Naive thymus-derived CD4-positive, alpha-beta T cell (primary cell): ENCODE measurements at regions not wholly inside any gene's neighbourhood (a gene's known extent, or its start where the extent isn't known, plus 50 kb on each side); places are given as distances from the start of the nearest gene placed in this dataset.

Source experiments
- ATAC-seq: fragments of 150-1000 bp; cut with Tn5 transposase; 2 replicates; pipeline ENCODE4 v1.10.0; 2021; ENCODE audit warnings: mild to moderate bottlenecking, moderate library complexity
- CTCF ChIA-PET: fragments of 350-600 bp; sonication (Branson Sonifier 250); formaldehyde crosslinking; loops from one replicate; lab custom pipeline; 2021; ENCODE audit warnings: antibody characterized with exemption; lab: Charles Lee
- POLR2A ChIA-PET: fragments of 350-600 bp; sonication (Branson Sonifier 250); formaldehyde crosslinking; loops from one replicate; lab custom pipeline; 2021; ENCODE audit warnings: antibody characterized with exemption, inconsistent platforms; lab: Charles Lee
- DNase-seq, 9 donors: peaks; one replicate each; pipeline versions ENCODE4 v3.0.0 to v3.0.0-alpha.2; 2020 to 2022; ENCODE audit warnings: mixed read lengths in 1 of 9
- H3K27ac ChIP-seq: one replicate; pipeline ENCODE4 v1.7.0; 2013; ENCODE audit warnings: mild to moderate bottlenecking, low read depth, low read length, moderate library complexity
- H3K27me3 ChIP-seq, 2 donors: one replicate each; pipeline ENCODE4 v1.7.0; 2013; ENCODE audit warnings: low read length in 2 of 2, mild to moderate bottlenecking in 2 of 2, moderate library complexity in 2 of 2; ENCODE audit not compliant: control insufficient read depth in 2 of 2, insufficient read depth in 2 of 2
- H3K36me3 ChIP-seq, 3 experiments: 1 replicate in 2 of 3; 2 replicates in 1 of 3; pipeline ENCODE4 v1.7.0; 2013; ENCODE audit warnings: low read length in 3 of 3, mild to moderate bottlenecking in 3 of 3, moderate library complexity in 1 of 3; ENCODE audit not compliant: insufficient read depth in 3 of 3, control insufficient read depth in 2 of 3
- H3K4me1 ChIP-seq, 2 donors: one replicate each; pipeline ENCODE4 v1.7.0; 2013; ENCODE audit warnings: low read length in 2 of 2, mild to moderate bottlenecking in 2 of 2, moderate library complexity in 1 of 2; ENCODE audit not compliant: control insufficient read depth in 2 of 2, insufficient read depth in 2 of 2
- H3K4me3 ChIP-seq: 2 replicates; pipeline ENCODE4 v1.7.0; 2013; ENCODE audit warnings: mild to moderate bottlenecking, low read length
- H3K9me3 ChIP-seq, 3 experiments: 1 replicate in 2 of 3; 2 replicates in 1 of 3; pipeline ENCODE4 v1.7.0; 2013; ENCODE audit warnings: low read length in 3 of 3; ENCODE audit not compliant: control insufficient read depth in 2 of 3
- H3K27ac Mint-ChIP-seq, 9 donors: one replicate each; pipeline ENCODE4 v1.8.0; 2020 to 2022; ENCODE audit warnings: mixed read lengths in 9 of 9, mild to moderate bottlenecking in 8 of 9, moderate library complexity in 5 of 9, inconsistent platforms in 2 of 9
- H3K27me3 Mint-ChIP-seq, 5 donors: one replicate each; pipeline ENCODE4 v1.8.0; 2021 to 2022; ENCODE audit warnings: mixed read lengths in 5 of 5, mild to moderate bottlenecking in 1 of 5
- H3K36me3 Mint-ChIP-seq, 5 donors: one replicate each; pipeline ENCODE4 v1.8.0; 2020 to 2022; ENCODE audit warnings: mixed read lengths in 5 of 5, mild to moderate bottlenecking in 3 of 5, inconsistent platforms in 1 of 5
- H3K4me1 Mint-ChIP-seq, 7 donors: one replicate each; pipeline ENCODE4 v1.8.0; 2020 to 2022; ENCODE audit warnings: mixed read lengths in 7 of 7, mild to moderate bottlenecking in 3 of 7, inconsistent platforms in 1 of 7
- H3K4me3 Mint-ChIP-seq, 10 donors: one replicate each; pipeline ENCODE4 v1.8.0; 2020 to 2022; ENCODE audit warnings: mild to moderate bottlenecking in 10 of 10, mixed read lengths in 10 of 10, moderate library complexity in 6 of 10, inconsistent platforms in 2 of 10
- H3K9me3 Mint-ChIP-seq, 11 donors: one replicate each; pipeline ENCODE4 v1.8.0; 2020 to 2022; ENCODE audit warnings: mixed read lengths in 11 of 11, mild to moderate bottlenecking in 4 of 11, inconsistent platforms in 1 of 11, moderate library complexity in 1 of 11
- intact Hi-C, 2 donors: fragments of 100-400 bp; cut with micrococcal nuclease; formaldehyde crosslinking; loops; one replicate each; pipeline ENCODE4 v1.15.1; 2023

DNA sequence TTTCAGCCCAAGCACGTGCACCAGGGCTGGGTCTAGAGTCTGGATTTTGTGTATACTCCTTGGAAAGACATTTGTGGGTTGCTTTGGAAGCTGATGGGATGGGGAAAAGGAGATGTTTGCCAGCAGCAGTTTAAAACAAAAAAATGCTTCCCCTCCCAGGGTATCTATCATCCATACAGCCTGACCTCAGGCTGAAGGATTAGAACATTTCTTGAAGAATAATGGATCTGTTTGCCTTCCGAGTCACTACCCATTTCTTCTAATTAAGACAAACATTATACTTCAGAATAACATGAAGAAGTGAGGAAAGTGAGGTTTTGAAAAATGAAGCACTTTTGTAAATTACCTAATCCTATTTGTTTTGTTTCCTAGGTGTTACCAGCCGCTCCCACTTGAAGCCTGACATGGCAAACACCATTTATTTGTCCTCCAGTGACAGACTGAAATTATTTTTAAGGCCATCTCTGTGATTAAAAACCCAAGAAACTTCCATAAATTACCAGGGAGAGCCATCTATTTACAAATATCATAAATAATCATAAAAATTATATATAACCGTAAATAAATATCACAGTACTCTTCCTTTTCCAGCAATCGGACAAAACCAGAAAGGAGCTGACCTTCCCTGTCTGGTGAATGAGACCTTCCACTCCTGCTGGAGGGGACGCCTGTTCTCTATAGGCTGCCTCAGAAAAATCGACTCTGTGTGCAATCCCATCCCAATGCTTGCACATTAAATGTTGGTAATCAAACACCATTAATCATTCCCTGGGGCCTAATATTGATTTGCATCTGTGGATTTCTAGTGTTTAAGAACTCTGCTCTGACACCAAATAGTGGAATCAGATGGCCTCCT is 106.8 kb downstream of the C1D start:
- no peaks in the 10 kb centered on the region for H3K9me3 ChIP-seq
- Mint-ChIP-seq H3K4me1 (peaks cover 0 to under 1% (median 0%) of the 10 kb centered on the region in 7 donors), H3K9me3 (peaks cover 0 to 14% (median 3%) of the 10 kb centered on the region in 11 donors), H3K27me3 (peaks cover 0 to 30% (median 29%) of the 10 kb centered on the region in 5 donors), H3K4me3 (no peak overlapping the region), H3K27ac (no peak overlapping the region), H3K36me3 (no peaks in the 10 kb centered on the region)
- H3K4me1 ChIP-seq: no peaks in the 10 kb centered on the region
- POLR2A ChIA-PET: no interaction called here
- no peaks in the 10 kb centered on the region for H3K27me3 ChIP-seq
- intact Hi-C loops: no loop called here
- CTCF ChIA-PET: no interaction called here
- no peaks in the 10 kb centered on the region for H3K36me3 ChIP-seq
- ATAC-seq (no peak), DNase-seq (no peak)
- H3K27ac ChIP-seq: no peak overlapping the region
- H3K4me3 ChIP-seq: no peak overlapping the region

GRCh38 chr2:67965246-67965645 is 97.6 kb downstream of the C1D start:
- Mint-ChIP-seq H3K4me1 (no peaks in the 10 kb centered on the region), H3K36me3 (no peaks in the 10 kb centered on the region), H3K27me3 (peaks cover 11 to 47% (median 21%) of the 10 kb centered on the region in 5 donors), H3K9me3 (peaks cover 0 to 6% (median 0%) of the 10 kb centered on the region in 11 donors), H3K4me3 (no peak overlapping the region), H3K27ac (no peak overlapping the region)
- no peaks in the 10 kb centered on the region for H3K4me1 ChIP-seq
- H3K27ac ChIP-seq: no peak overlapping the region
- ATAC-seq: no peak
- H3K27me3 ChIP-seq: peaks cover 3 to 5% of the 10 kb centered on the region in 2 donors
- H3K9me3 ChIP-seq: no peaks in the 10 kb centered on the region
- no peak for DNase-seq
- ChIA-PET CTCF (no interaction called here), POLR2A (no interaction called here)
- intact Hi-C loops: no loop called here
- no peaks in the 10 kb centered on the region for H3K36me3 ChIP-seq
- no peak overlapping the region for H3K4me3 ChIP-seq

- no peak overlapping the region for H3K27ac Mint-ChIP-seq
- Histone ChIP-seq H3K4me3 (no peak overlapping the region), H3K36me3 (no peaks in the 10 kb centered on the region), H3K27ac (no peak overlapping the region), H3K27me3 (no peaks in the 10 kb centered on the region), H3K4me1 (no peaks in the 10 kb centered on the region), H3K9me3 (no peaks in the 10 kb centered on the region)
- H3K27me3 Mint-ChIP-seq: peaks cover 14 to 43% (median 24%) of the 10 kb centered on the region in 5 donors
- no peak for ATAC-seq
- H3K36me3 Mint-ChIP-seq: no peaks in the 10 kb centered on the region
- ChIA-PET POLR2A (no interaction called here), CTCF (no interaction called here)
- no peak for DNase-seq
- intact Hi-C loops: no loop called here
- H3K4me1 Mint-ChIP-seq: peaks cover 0 to 1% (median 0%) of the 10 kb centered on the region in 7 donors
- H3K4me3 Mint-ChIP-seq: no peak overlapping the region
- no peaks in the 10 kb centered on the region for H3K9me3 Mint-ChIP-seq
These were observed 92.7 kb downstream of the C1D start for GRCh38 chr2:67970071-67970470.

- H3K27me3 ChIP-seq: no peaks in the 10 kb centered on the region
- intact Hi-C loops: no loop called here
- Mint-ChIP-seq H3K27ac (no peak overlapping the region), H3K27me3 (peaks cover 15 to 38% (median 23%) of the 10 kb centered on the region in 5 donors), H3K4me1 (peaks cover 0 to 4% (median 0%) of the 10 kb centered on the region in 7 donors), H3K9me3 (no peaks in the 10 kb centered on the region), H3K4me3 (no peak overlapping the region), H3K36me3 (no peaks in the 10 kb centered on the region)
- no peak for DNase-seq
- no peaks in the 10 kb centered on the region for H3K36me3 ChIP-seq
- H3K9me3 ChIP-seq: no peaks in the 10 kb centered on the region
- H3K4me1 ChIP-seq: no peaks in the 10 kb centered on the region
- no peak for ATAC-seq
- POLR2A ChIA-PET: no interaction called here
- no peak overlapping the region for H3K4me3 ChIP-seq
- no peak overlapping the region for H3K27ac ChIP-seq
- CTCF ChIA-PET: no interaction called here
These were observed 92.3 kb downstream of the C1D start for GRCh38 chr2:67970542-67970941.

- ChIA-PET POLR2A (no interaction called here), CTCF (interaction anchor here (0.7 kb wide), 1 partner anchor 10 kb away, joined by 3 read pairs; no protein-coding TSS in a partner anchor)
- H3K9me3 Mint-ChIP-seq: no peaks in the 10 kb centered on the region
- H3K4me1 ChIP-seq: no peaks in the 10 kb centered on the region
- DNase-seq (no peak), ATAC-seq (peak; percentile 32)
- H3K4me3 Mint-ChIP-seq: no peak overlapping the region
- no peaks in the 10 kb centered on the region for H3K9me3 ChIP-seq
- intact Hi-C loops: no loop called here
- peaks cover 0 to 4% (median 0%) of the 10 kb centered on the region in 7 donors for H3K4me1 Mint-ChIP-seq
- H3K27ac ChIP-seq: no peak overlapping the region
- no peak overlapping the region for H3K27ac Mint-ChIP-seq
- no peak overlapping the region for H3K4me3 ChIP-seq
- no peaks in the 10 kb centered on the region for H3K27me3 ChIP-seq
- H3K36me3 Mint-ChIP-seq: no peaks in the 10 kb centered on the region
- peaks cover 7 to 25% (median 17%) of the 10 kb centered on the region in 5 donors for H3K27me3 Mint-ChIP-seq
- H3K36me3 ChIP-seq: no peaks in the 10 kb centered on the region
These were observed 88.0 kb downstream of the C1D start for GRCh38 chr2:67974559-67975430.

DNA sequence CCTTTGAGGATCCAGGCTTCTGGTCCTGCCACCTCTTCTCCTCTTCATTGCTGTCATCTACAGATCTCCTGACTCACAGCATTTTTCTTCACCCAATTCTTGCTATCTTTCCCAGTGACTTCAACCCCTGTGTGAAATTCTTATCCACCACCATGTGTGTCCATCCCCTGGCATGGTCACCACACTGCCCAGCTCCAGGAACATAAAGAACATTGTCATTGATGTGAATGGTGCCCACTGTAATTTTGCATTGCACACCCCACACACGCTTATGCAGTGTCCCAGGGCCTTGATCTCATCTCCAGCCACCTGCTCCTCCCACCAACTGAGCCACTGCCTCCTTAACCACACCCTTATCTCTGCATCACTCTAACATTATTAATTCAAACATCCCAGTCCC is 85.3 kb downstream of the C1D start:
- intact Hi-C loops: no loop called here
- ChIA-PET CTCF (no interaction called here), POLR2A (no interaction called here)
- H3K36me3 Mint-ChIP-seq: no peaks in the 10 kb centered on the region
- no peak for ATAC-seq
- DNase-seq: no peak
- no peak overlapping the region for H3K4me3 Mint-ChIP-seq
- no peaks in the 10 kb centered on the region for H3K27me3 ChIP-seq
- no peak overlapping the region for H3K27ac Mint-ChIP-seq
- peaks cover 0 to 4% (median 0%) of the 10 kb centered on the region in 11 donors for H3K9me3 Mint-ChIP-seq
- H3K36me3 ChIP-seq: no peaks in the 10 kb centered on the region
- H3K4me1 ChIP-seq: no peaks in the 10 kb centered on the region
- H3K4me3 ChIP-seq: no peak overlapping the region
- H3K27ac ChIP-seq: no peak overlapping the region
- peaks cover 0 to 4% (median 0%) of the 10 kb centered on the region in 7 donors for H3K4me1 Mint-ChIP-seq
- peaks cover 6 to 17% (median 17%) of the 10 kb centered on the region in 5 donors for H3K27me3 Mint-ChIP-seq
- H3K9me3 ChIP-seq: no peaks in the 10 kb centered on the region
